GM12878 (cell line): ENCODE measurements at regions not wholly inside any gene's neighbourhood (a gene's known extent, or its start where the extent isn't known, plus 50 kb on each side); places are given as distances from the start of the nearest gene placed in this dataset.

Source experiments
- ATAC-seq: fragments of 200-7000 bp; cut with Tn5 transposase; 3 replicates; pipeline ENCODE4 v1.9.1; 2020; ENCODE audit warnings: mild to moderate bottlenecking, moderate library complexity
- BruUV-seq: library from RNA; stranded (reverse); fragments of 400-500 nt; replicated peaks from 2 replicates; lab custom pipeline; 2021; lab: Mats Ljungman, UMichigan
- CTCF ChIA-PET: fragments of 300-600 bp; sonication (Branson Sonifier 250); formaldehyde crosslinking; extraction: SDS; loops from one replicate; lab custom pipeline; 2021; ENCODE audit warnings: inconsistent platforms; lab: Yijun Ruan, JAX
- POLR2A ChIA-PET: fragments of 350-600 bp; formaldehyde crosslinking; extraction: SDS; loops from one replicate; lab custom pipeline; 2021; ENCODE audit warnings: inconsistent platforms; lab: Charles Lee
- RAD21 ChIA-PET: fragments of 300-600 bp; sonication (Branson Sonifier 250); formaldehyde crosslinking; loops from one replicate; lab custom pipeline; 2023; ENCODE audit warnings: antibody characterized with exemption; ENCODE audit not compliant: unreplicated experiment; lab: Charles Lee
- SMC1A ChIA-PET: fragments of 300-600 bp; sonication (Branson Sonifier 250); formaldehyde crosslinking; loops from one replicate; lab custom pipeline; 2023; ENCODE audit not compliant: unreplicated experiment, uncharacterized antibody; lab: Charles Lee
- DNase-seq: peaks from one replicate; pipeline ENCODE4 v3.0.0-alpha.2; 2011; ENCODE audit warnings: low read depth, low spot score
- FAIRE-seq: peaks from 3 replicates; lab custom pipeline; 2011; peaks lifted over from hg19 to GRCh38; lab: Jason Lieb, UNC
- H2AFZ ChIP-seq: 2 replicates; pipeline ENCODE4 v1.6.0; 2011; ENCODE audit warnings: low read depth, low read length, control low read depth; ENCODE audit not compliant: control insufficient read depth
- H3K27ac ChIP-seq: 2 replicates; pipeline ENCODE4 v1.5.1; 2011; ENCODE audit warnings: control low read depth; ENCODE audit not compliant: control insufficient read depth, insufficient read depth
- H3K27me3 ChIP-seq, 2 experiments: replicated peaks in 1 of 2; 2 replicates each; pipeline versions ENCODE4 v1.6.0 to v1.6.1; 2011; ENCODE audit warnings: low read length in 1 of 2; ENCODE audit not compliant: control insufficient read depth in 2 of 2, insufficient read depth in 2 of 2
- H3K36me3 ChIP-seq, 2 experiments: 2 replicates each; pipeline ENCODE4 v1.5.1; 2011; ENCODE audit warnings: low read length in 1 of 2; ENCODE audit not compliant: control insufficient read depth in 2 of 2, insufficient read depth in 2 of 2
- H3K4me1 ChIP-seq: 2 replicates; pipeline ENCODE4 v1.6.1; 2011; ENCODE audit warnings: mild to moderate bottlenecking, low read length, moderate library complexity, mixed read lengths; ENCODE audit not compliant: control insufficient read depth, insufficient read depth
- H3K4me2 ChIP-seq: 2 replicates; pipeline ENCODE4 v1.6.0; 2011; ENCODE audit warnings: control low read depth; ENCODE audit not compliant: control insufficient read depth, insufficient read depth
- H3K4me3 ChIP-seq: fragments of 200-600 bp; sonication (generic); 2 replicates; pipeline ENCODE4 v1.5.1; 2016
- H3K79me2 ChIP-seq: 2 replicates; pipeline ENCODE4 v1.6.0; 2011; ENCODE audit warnings: low read length; ENCODE audit not compliant: control insufficient read depth, insufficient read depth
- H3K9ac ChIP-seq: 2 replicates; pipeline ENCODE4 v1.8.0; 2011; ENCODE audit warnings: low read length, control low read depth, mixed read lengths; ENCODE audit not compliant: control insufficient read depth, insufficient read depth
- H3K9me3 ChIP-seq: replicated peaks from 3 replicates; pipeline ENCODE4 v1.5.1; 2011; ENCODE audit warnings: mild to moderate bottlenecking, low read length; ENCODE audit not compliant: control insufficient read depth, insufficient read depth
- H4K20me1 ChIP-seq: 2 replicates; pipeline ENCODE4 v1.6.0; 2011; ENCODE audit not compliant: control insufficient read depth, insufficient read depth
- CHD4 ChIP-seq: fragments of 200-600 bp; sonication (generic); IDR thresholded peaks from 2 replicates; pipeline ENCODE4 v1.6.1; 2016; ENCODE audit warnings: mild to moderate bottlenecking
- NR2C1 ChIP-seq: fragments of 450-650 bp; IDR thresholded peaks from 2 replicates; pipeline ENCODE4 v1.6.1; 2017; ENCODE audit warnings: antibody characterized with exemption, mild to moderate bottlenecking, moderate library complexity
- RB1 ChIP-seq: fragments of 450-650 bp; formaldehyde crosslinking; IDR thresholded peaks from 2 replicates; pipeline ENCODE4 v1.6.1; 2017; ENCODE audit warnings: mild to moderate bottlenecking, borderline replicate concordance
- RUNX3 ChIP-seq: IDR thresholded peaks from 2 replicates; pipeline ENCODE4 v1.6.1; 2012; ENCODE audit warnings: low read length, inconsistent platforms
- ZBED1 ChIP-seq: IDR thresholded peaks from 2 replicates; pipeline ENCODE4 v1.6.1; 2016; ENCODE audit warnings: borderline replicate concordance
- ZZZ3 ChIP-seq: IDR thresholded peaks from 2 replicates; pipeline ENCODE4 v1.6.1; 2011; ENCODE audit warnings: low read depth; ENCODE audit not compliant: control insufficient read depth, insufficient read length
- WGBS: methylation state at CpG from one replicate; pipeline ENCODE4 v1.1.6; 2016; ENCODE audit warnings: low lambda C conversion rate; ENCODE audit not compliant: insufficient replicate concordance, insufficient coverage; ENCODE audit errors: missing lambda C conversion rate; 5-methylcytosine and 5-hydroxymethylcytosine counted together
- in situ Hi-C: fragments of 300-500 bp; cut with MboI; formaldehyde crosslinking; loops from 9 replicates; pipeline ENCODE4 v1.14.3; 2018; ENCODE audit warnings: mixed read lengths
- intact Hi-C: fragments of 100-400 bp; cut with micrococcal nuclease; formaldehyde crosslinking; loops from one replicate; pipeline ENCODE4 v1.14.2; 2022; ENCODE audit not compliant: unreplicated experiment
- TF ChIP-seq, protein P1 (sequence below): IDR thresholded peaks from 2 replicates; pipeline ENCODE4 v1.6.1; 2011; ENCODE audit warnings: low read depth, mild to moderate bottlenecking, low read length, moderate library complexity, borderline replicate concordance; ENCODE audit errors: extremely low read depth
- TF ChIP-seq, protein P2 (sequence below): fragments of 450-650 bp; formaldehyde crosslinking; IDR thresholded peaks from 2 replicates; pipeline ENCODE4 v1.4.0; 2020; ENCODE audit warnings: mild to moderate bottlenecking, moderate library complexity
- TF ChIP-seq, protein P3 (sequence below): fragments of 450-650 bp; IDR thresholded peaks from 2 replicates; pipeline ENCODE4 v1.6.1; 2017; ENCODE audit warnings: mild to moderate bottlenecking, moderate library complexity

DNA sequence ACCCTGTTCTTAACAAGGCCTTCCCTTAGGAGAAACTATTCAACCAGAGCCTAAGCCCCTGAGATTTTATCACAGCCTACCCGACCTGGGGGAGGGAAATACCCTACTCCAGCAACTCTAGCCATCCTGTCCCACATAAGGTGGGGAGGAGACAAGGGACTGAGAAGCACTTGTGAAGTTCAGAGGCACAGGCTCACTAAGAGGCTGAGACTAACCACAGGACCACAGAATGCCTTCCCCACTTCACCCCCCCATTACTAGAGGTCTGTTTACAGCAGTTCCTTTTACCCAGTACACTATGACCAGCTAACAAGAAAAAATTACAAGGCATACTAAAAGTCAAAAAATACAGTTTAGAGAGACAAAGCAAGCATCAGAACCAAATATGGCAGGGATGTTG is 86.8 kb downstream of the TEX35 start:
- intact Hi-C loops, result no loop called here
- no peak overlapping the region for H3K9ac ChIP-seq
- SMC1A ChIA-PET, result interaction anchor here (1.2 to 9.3 kb wide), 3 partner anchors 8 to 39 kb away, joined by 3 to 77 read pairs (median 5); no protein-coding TSS in a partner anchor
- H3K4me2 ChIP-seq, result peak overlapping the region; percentile 38; the same call in 1 of the 2 replicates
- no peak overlapping the region for H3K4me3 ChIP-seq
- TF ChIP-seq RB1, result no peak
- no peak for TF ChIP-seq CHD4
- TF ChIP-seq ZBED1, result no peak
- peak; percentile 66 for TF ChIP-seq RUNX3
- BruUV-seq, result no TSS peak
- FAIRE-seq (peak; percentile 52), ATAC-seq (peak; percentile 76), DNase-seq (no peak)
- WGBS, result 0% methylated on average over 1 of the region's 1 CpG
- H3K27me3 ChIP-seq, result no peaks in the 10 kb centered on the region
- no peaks in the 10 kb centered on the region for H3K36me3 ChIP-seq
- H3K27ac ChIP-seq, result no peak overlapping the region
- H3K79me2 ChIP-seq, result no peaks in the 10 kb centered on the region
- H4K20me1 ChIP-seq, result no peaks in the 10 kb centered on the region
- H3K9me3 ChIP-seq, result no peaks in the 10 kb centered on the region
- H2AFZ ChIP-seq, result no peak overlapping the region; the same call in 1 of the 2 replicates
- POLR2A ChIA-PET, result no interaction called here
- RAD21 ChIA-PET, result no interaction called here
- in situ Hi-C loops, result no loop called here
- peaks cover 10% of the 10 kb centered on the region for H3K4me1 ChIP-seq
- CTCF ChIA-PET, result interaction anchor here (1.0 to 1.9 kb wide), 3 partner anchors 9 to 56 kb away, joined by 3 to 6 read pairs (median 4); no protein-coding TSS in a partner anchor

DNA sequence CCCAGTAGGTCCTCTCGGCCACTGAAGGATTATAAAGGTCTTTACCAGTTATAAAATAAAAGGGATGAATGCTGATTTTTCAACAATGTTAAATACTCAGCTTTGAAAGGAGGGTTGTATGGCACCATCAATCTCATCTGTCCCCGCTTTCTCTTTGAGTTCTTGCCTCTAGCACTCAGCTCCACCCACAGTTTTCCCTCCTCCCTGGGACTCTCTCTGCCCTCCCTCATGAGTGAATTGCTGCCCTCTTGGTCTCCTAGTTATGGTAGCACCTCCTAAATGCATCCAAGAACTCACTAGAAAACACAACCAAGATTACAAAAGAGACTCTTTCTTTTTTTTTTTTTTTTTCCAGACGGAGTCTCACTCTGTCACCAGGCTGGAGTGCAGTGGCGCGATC is 91.0 kb downstream of the TEX35 start:
- intact Hi-C loops, result no loop called here
- TF ChIP-seq NR2C1 (no peak), ZZZ3 (no peak)
- TF ChIP-seq, protein P1, sequence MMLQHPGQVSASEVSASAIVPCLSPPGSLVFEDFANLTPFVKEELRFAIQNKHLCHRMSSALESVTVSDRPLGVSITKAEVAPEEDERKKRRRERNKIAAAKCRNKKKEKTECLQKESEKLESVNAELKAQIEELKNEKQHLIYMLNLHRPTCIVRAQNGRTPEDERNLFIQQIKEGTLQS, result no peak
- TF ChIP-seq, protein P2, sequence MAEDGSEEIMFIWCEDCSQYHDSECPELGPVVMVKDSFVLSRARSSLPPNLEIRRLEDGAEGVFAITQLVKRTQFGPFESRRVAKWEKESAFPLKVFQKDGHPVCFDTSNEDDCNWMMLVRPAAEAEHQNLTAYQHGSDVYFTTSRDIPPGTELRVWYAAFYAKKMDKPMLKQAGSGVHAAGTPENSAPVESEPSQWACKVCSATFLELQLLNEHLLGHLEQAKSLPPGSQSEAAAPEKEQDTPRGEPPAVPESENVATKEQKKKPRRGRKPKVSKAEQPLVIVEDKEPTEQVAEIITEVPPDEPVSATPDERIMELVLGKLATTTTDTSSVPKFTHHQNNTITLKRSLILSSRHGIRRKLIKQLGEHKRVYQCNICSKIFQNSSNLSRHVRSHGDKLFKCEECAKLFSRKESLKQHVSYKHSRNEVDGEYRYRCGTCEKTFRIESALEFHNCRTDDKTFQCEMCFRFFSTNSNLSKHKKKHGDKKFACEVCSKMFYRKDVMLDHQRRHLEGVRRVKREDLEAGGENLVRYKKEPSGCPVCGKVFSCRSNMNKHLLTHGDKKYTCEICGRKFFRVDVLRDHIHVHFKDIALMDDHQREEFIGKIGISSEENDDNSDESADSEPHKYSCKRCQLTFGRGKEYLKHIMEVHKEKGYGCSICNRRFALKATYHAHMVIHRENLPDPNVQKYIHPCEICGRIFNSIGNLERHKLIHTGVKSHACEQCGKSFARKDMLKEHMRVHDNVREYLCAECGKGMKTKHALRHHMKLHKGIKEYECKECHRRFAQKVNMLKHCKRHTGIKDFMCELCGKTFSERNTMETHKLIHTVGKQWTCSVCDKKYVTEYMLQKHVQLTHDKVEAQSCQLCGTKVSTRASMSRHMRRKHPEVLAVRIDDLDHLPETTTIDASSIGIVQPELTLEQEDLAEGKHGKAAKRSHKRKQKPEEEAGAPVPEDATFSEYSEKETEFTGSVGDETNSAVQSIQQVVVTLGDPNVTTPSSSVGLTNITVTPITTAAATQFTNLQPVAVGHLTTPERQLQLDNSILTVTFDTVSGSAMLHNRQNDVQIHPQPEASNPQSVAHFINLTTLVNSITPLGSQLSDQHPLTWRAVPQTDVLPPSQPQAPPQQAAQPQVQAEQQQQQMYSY, result no peak
- TF ChIP-seq, protein P3, sequence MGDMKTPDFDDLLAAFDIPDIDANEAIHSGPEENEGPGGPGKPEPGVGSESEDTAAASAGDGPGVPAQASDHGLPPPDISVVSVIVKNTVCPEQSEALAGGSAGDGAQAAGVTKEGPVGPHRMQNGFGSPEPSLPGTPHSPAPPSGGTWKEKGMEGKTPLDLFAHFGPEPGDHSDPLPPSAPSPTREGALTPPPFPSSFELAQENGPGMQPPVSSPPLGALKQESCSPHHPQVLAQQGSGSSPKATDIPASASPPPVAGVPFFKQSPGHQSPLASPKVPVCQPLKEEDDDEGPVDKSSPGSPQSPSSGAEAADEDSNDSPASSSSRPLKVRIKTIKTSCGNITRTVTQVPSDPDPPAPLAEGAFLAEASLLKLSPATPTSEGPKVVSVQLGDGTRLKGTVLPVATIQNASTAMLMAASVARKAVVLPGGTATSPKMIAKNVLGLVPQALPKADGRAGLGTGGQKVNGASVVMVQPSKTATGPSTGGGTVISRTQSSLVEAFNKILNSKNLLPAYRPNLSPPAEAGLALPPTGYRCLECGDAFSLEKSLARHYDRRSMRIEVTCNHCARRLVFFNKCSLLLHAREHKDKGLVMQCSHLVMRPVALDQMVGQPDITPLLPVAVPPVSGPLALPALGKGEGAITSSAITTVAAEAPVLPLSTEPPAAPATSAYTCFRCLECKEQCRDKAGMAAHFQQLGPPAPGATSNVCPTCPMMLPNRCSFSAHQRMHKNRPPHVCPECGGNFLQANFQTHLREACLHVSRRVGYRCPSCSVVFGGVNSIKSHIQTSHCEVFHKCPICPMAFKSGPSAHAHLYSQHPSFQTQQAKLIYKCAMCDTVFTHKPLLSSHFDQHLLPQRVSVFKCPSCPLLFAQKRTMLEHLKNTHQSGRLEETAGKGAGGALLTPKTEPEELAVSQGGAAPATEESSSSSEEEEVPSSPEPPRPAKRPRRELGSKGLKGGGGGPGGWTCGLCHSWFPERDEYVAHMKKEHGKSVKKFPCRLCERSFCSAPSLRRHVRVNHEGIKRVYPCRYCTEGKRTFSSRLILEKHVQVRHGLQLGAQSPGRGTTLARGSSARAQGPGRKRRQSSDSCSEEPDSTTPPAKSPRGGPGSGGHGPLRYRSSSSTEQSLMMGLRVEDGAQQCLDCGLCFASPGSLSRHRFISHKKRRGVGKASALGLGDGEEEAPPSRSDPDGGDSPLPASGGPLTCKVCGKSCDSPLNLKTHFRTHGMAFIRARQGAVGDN, result no peak

More for the DNA sequence above, 91.0 kb downstream of the TEX35 start:
- Histone ChIP-seq H3K27me3 (no peaks in the 10 kb centered on the region), H3K27ac (no peak overlapping the region), H3K36me3 (no peaks in the 10 kb centered on the region), H2AFZ (no peak overlapping the region), H3K4me2 (no peak overlapping the region), H3K79me2 (no peaks in the 10 kb centered on the region), H4K20me1 (no peaks in the 10 kb centered on the region), H3K4me3 (no peak overlapping the region), H3K9me3 (no peaks in the 10 kb centered on the region), H3K9ac (no peak overlapping the region), H3K4me1 (peaks cover 49% of the 10 kb centered on the region)
- no peak for FAIRE-seq
- no TSS peak for BruUV-seq
- in situ Hi-C loops, result no loop called here
- ATAC-seq, result no peak
- ChIA-PET SMC1A (interaction anchor here (2.3 to 9.3 kb wide), 3 partner anchors 9 to 55 kb away, joined by 5 to 77 read pairs (median 20); no protein-coding TSS in a partner anchor), POLR2A (interaction anchor here (0.7 kb wide), 1 partner anchor 17 kb away, joined by 3 read pairs; no protein-coding TSS in a partner anchor), RAD21 (interaction anchor here (0.5 to 2.0 kb wide), 3 partner anchors 27 to 60 kb away, joined by 3 to 5 read pairs (median 3); no protein-coding TSS in a partner anchor), CTCF (interaction anchor here (1.2 to 1.6 kb wide), 3 partner anchors 21 to 61 kb away, joined by 3 to 4 read pairs (median 3); no protein-coding TSS in a partner anchor)
- WGBS, result 98% methylated on average over 4 of the region's 5 CpGs
- DNase-seq, result no peak
